GM12878 (cell line): ENCODE measurements at regions not wholly inside any gene's neighbourhood (a gene's known extent, or its start where the extent isn't known, plus 50 kb on each side); places are given as distances from the start of the nearest gene placed in this dataset.

ENCODE experiments used
- ATF3 ChIP-seq: IDR thresholded peaks from 2 replicates; pipeline ENCODE4 v1.6.1; 2011; ENCODE audit warnings: low read depth, mild to moderate bottlenecking, low read length, moderate library complexity, borderline replicate concordance; ENCODE audit errors: extremely low read depth
- CTCF ChIP-seq, 3 experiments: IDR thresholded peaks in 2 of 3; conservative IDR thresholded peaks in 1 of 3; 2 replicates each; pipeline ENCODE4 v1.5.1; 2011; ENCODE audit warnings: low read depth in 3 of 3, low read length in 3 of 3, mild to moderate bottlenecking in 3 of 3, control low read depth in 2 of 3, moderate library complexity in 2 of 3, inconsistent platforms in 1 of 3, mixed read lengths in 1 of 3; ENCODE audit not compliant: control insufficient read depth in 2 of 3, insufficient read depth in 1 of 3; ENCODE audit errors: extremely low read depth in 1 of 3
- EP300 ChIP-seq, 2 experiments: fragments of 150-350 bp in 1 of 2; IDR thresholded peaks; 2 replicates each; pipeline ENCODE4 v1.6.1; 2011 to 2012; ENCODE audit warnings: low read depth in 2 of 2, low read length in 2 of 2, borderline replicate concordance in 1 of 2, improper control_type of control experiment in 1 of 2, inconsistent platforms in 1 of 2; ENCODE audit not compliant: control insufficient read depth in 1 of 2
- RBBP5 ChIP-seq: fragments of 200-600 bp; sonication (generic); conservative IDR thresholded peaks from 2 replicates; pipeline ENCODE4 v1.6.1; 2016
- RELA ChIP-seq: fragments of 450-650 bp; IDR thresholded peaks from 2 replicates; pipeline ENCODE4 v1.8.0; 2014; ENCODE audit warnings: borderline replicate concordance; ENCODE audit not compliant: partially characterized antibody
- RUNX3 ChIP-seq: IDR thresholded peaks from 2 replicates; pipeline ENCODE4 v1.6.1; 2012; ENCODE audit warnings: low read length, inconsistent platforms
- SIN3A ChIP-seq: IDR thresholded peaks from 2 replicates; pipeline ENCODE4 v1.6.1; 2012; ENCODE audit warnings: low read depth, low read length, improper control_type of control experiment
- SMAD1 ChIP-seq: fragments of 450-650 bp; IDR thresholded peaks from 2 replicates; pipeline ENCODE4 v1.6.1; 2018; ENCODE audit warnings: mild to moderate bottlenecking, low read depth; ENCODE audit not compliant: partially characterized antibody
- TCF3 ChIP-seq: IDR thresholded peaks from 2 replicates; pipeline ENCODE4 v1.6.1; 2012; ENCODE audit warnings: low read depth, mild to moderate bottlenecking, low read length, borderline replicate concordance; ENCODE audit not compliant: insufficient read depth

- no peak for TF ChIP-seq SIN3A
- TF ChIP-seq TCF3, result no peak
- no peak for TF ChIP-seq RUNX3
- no peak for TF ChIP-seq SMAD1
- no peak for TF ChIP-seq EP300 (IDR thresholded peaks at IDR 0.05; ENCODE audit: borderline replicate concordance in 1 of 2, control insufficient read depth in 1 of 2, low read depth in 2 of 2, low read length in 2 of 2)
- TF ChIP-seq CTCF (IDR thresholded peaks at IDR 0.05 in 2 of 3, conservative IDR thresholded peaks at IDR 0.05 in 1 of 3; ENCODE audit: control insufficient read depth in 2 of 3, extremely low read depth in 1 of 3, insufficient read depth in 1 of 3, low read depth in 3 of 3, low read length in 3 of 3), result no peak
- no peak for TF ChIP-seq RELA
- no peak for TF ChIP-seq ATF3
- no peak for TF ChIP-seq RBBP5
These were observed 54.2 kb upstream of the PTHLH start for GRCh38 chr12:28026701-28027100.
